ENCODE measurements at regions not wholly inside any gene's neighbourhood (a gene's known extent, or its start where the extent isn't known, plus 50 kb on each side); places are given as distances from the start of the nearest gene placed in this dataset.
"Not testable (repeated sequence)": the region's sequence is repeated elsewhere in the genome, so short reads cannot be mapped to it uniquely, and the experiment has no call there.

DNA sequence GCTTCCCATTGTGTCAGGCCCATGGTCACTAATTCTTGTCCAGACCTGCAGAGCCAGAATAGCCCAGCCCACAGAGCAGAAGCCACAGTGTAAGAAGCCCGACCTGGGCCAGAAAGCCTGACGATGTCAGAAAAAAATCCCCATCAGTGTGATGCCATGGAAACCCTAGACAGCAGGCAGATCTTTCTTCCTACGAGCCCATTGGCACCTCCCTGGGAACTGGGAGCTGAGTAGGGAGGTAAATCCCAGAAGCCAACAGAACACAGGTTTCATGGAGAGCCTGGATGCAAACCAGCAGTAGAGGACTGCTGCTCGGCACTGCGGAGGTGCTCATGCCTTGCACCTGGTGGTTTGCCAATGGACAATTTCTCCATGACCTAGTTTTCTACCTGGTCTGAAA lies 82.2 kb upstream of the SLC22A16 start:
- DNase-seq, result no peak

DNA sequence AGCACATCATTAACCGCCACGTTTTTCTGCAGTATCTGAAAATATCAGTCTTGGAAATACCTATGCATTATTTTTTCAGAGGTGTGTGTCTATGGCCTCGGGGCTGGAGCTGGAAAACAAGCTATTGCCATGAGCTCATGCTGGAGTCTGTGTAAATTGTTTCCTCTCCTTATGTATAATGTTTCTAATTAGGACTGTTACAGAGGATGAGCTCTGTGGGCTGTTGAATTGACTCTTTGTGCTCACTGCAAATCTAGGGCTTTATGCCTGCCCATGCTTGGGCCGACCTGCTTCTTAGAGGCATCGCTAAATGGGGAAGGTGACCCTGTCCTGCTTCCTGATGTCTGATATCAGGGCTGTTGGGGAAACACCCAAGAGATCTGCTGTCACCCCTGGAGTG lies 80.8 kb upstream of the SLC22A16 start:
- no peak for DNase-seq

DNA sequence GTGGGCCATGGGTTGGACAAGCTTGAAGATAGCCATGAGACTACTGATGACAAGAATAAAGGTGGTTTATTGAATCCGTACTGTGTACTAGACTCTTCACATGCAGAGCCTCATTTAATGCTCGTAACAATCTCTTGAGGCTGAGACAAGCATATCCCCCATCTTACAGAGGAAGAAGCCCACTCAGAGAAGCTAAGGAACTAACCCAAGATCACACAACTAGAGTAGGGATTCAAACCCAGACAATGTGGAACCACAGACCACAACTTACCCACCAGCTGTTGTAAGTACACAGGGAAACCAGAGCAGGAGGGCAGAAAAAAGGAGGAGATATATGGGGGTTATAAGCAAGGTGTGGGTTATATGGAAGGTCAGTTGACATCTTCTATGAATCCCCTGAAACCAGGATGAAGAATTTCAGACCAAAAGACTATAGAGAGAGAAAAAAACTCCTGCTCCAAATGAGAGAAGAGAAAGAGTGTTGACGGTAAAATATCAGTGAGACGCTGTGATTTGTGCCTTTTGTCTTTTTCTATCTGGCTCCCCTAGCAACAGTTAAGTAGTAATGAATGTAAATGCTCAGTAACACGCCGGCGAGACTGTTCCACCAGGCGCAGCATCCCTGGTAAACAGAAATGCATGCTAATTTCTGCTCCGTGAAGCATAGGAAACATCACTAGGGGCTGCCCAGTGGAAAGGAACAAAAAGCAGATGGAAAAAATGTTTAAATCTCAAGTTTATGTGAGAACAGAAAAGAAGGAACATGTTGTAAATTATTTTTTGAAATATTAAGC lies 80.1 kb upstream of the SLC22A16 start:
- no peak for DNase-seq

DNA sequence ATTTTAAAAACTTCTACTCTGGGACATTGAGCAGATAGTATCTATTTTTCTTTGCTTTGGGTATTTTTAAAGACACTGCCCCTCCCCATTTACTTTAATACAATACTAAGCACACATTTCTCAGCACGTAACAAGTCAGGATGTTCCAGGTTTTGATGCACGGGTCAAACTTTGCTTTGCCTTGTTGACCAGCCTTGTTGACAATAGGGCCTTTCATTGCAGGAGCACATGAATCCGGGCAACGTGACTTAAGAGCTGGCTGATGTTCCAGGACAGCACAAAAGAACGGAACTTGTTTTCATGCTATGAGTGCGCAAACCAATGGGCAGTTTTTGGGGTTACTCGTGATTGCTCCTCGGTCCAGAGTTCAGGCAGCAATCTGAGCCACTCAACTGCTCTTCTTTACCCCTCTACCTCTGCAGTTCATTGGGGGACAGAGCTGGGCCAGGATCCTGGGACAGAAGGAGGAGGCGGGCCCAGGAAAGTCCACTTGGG lies 78.6 kb upstream of the SLC22A16 start:
- no peak for DNase-seq

DNA sequence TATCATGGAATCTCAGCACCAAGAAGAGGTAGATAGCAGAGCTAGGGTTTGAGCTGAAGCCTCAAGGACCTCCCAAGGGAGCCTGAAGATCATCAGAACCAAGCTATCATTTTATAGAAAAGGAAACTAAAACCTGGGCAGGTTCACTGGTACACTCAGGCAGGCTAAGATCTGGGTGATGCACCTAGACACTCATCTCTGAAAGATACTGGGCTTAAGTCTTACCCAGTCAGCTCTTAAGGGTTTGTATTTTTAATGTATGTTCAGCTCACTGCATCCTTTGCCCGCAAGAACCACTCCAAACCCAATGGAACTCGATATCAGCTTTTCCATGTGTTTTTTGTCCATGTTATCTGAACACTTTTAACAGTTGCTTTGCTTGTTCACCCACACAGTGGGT lies 78.0 kb upstream of the SLC22A16 start:
- no peak for DNase-seq

DNA sequence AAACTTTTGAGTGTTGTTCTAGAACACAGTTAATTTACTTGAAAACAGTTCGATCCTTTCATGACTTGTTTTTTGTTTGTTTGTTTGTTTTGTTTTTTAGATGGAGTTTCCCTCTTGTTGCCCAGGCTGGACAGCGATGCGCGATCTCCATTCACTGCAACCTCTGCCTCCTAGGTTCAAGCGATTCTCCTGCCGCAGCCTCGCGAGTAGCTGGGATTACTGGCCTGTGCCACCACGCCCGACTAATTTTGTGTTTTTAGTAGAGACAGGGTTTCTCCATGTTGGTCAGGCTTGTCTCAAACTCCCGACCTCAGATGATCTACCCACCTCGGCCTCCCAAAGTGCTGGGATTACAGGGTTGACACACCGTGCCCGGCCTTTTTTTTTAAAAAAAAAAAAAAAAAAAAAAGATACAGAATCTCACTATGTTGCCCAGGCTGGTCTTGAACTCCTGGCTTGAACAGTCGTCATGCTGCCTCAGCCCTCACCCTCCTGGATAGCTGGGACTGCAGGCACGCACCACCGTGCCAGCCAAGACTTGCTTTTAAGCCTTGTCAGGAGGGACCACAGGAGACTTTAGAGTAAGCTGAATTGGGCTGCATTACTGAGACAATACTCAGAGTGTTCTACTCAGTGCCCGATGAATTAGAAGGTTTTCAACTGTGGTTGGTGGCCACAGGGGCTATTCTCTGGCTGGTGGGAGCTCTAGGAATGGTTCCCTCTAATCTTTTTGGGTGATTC lies 76.7 kb upstream of the SLC22A16 start:
- no peak for DNase-seq

DNA sequence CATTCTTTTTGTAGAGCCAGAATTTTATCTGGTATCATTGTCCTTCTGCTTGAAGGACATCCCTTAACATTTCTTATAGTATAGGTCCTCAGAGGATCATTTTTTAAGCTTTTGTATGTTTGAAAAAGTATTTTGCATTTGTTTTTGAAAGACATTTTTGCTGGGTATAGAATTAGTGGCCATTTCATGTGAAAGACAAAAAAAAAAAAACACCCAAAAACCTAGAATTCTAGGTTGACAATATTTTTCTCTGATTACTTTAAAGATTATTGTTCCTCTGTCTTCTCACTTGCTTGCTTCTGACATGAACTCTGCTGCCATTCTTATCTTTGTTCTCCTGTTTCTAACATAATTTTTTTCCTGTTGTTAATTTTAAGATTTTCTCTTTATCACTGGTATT lies 75.7 kb upstream of the SLC22A16 start:
- no peak for DNase-seq

DNA sequence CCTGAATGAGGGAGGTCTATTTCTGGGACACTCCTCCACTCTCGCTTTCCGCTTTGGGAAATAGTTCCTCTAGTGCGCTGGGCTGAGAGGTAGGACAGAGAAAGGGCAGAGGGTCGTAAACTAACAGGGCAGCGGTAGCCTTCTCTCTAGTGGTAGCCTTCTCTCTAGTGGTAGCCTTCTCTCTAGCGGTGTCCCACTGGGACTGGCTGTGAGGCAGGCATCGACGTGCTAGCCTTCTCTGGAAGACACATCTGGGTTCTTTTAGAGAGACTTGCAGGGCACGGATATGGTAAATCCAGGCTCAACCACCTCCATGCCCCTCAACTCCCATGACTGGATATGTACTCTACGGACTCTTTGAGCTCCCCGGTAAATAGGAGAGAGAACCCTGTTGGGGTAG lies 74.7 kb upstream of the SLC22A16 start:
- no peak for DNase-seq

DNA sequence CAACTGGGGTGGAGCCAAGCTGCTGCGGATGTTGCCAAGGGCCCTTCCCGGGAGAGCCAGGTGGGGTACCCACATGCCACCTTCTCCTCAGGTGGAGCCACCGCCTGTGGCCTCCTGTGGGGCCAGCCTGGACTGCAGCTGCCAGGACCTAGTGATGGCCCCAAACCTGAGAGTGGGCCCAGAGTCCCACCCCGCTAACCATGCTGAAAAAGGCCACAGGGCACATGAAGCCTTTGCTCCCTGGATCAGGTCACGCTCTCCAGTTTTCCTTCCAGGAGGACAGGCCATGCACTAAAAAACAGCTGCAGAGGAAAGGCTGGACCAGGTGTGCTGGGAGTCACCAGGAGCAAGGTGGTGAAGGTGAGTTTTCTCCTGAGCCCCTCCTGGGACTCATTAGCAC lies 73.9 kb upstream of the SLC22A16 start:
- DNase-seq, result no peak

DNA sequence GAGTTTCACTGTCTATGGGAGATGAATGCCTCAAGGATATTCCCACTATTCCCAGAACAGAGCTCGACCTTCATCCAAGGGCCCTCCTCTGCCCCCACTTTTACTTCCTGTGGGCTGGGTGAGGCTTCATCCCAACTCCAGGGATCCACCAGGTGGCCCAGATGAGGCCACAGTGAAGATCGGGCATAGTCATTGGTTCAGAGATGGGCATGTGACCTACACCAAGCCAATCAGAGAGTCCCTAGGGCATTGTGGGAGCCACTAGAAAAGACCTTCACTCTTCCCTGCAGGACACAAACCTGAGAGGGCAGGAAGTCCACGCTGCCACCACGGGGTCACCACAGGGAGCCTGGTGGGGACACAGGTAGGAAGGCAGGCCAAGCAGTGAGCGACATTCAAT lies 72.9 kb upstream of the SLC22A16 start:
- DNase-seq, result no peak

DNA sequence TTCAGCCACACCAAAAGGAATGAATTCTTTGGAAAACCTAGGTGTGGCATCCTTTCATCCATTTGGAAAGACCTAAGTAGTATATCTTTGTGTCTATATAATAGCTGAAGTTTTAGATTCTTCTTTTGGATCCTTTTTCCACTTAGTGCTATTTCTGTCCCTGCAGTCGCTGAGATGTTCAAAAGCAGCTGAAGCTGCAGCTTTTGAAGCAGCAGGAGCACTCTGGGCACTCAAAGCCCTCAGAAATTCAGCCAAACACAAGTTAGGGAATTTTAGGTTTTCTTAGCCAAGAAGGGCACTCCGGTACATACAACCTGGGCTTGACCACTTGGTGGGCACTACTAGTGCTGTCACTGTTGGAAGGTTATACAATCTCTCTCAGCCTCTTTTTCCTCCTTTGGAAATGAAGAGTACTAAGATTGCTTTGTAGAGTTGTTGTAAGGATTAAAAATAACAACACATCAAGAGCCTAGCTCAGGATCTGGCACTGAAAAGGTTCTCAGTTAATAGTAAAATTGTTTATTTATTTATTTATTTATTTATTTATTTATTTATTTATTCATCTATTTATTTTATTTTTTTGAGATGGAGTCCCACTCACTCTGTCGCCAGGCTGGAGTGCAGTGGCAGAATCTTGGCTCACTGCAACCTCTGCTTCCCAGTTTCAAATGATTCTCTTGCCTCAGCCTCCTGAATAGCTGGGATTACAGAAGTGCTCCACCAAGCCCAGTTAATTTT lies 71.9 kb upstream of the SLC22A16 start:
- no peak for DNase-seq

DNA sequence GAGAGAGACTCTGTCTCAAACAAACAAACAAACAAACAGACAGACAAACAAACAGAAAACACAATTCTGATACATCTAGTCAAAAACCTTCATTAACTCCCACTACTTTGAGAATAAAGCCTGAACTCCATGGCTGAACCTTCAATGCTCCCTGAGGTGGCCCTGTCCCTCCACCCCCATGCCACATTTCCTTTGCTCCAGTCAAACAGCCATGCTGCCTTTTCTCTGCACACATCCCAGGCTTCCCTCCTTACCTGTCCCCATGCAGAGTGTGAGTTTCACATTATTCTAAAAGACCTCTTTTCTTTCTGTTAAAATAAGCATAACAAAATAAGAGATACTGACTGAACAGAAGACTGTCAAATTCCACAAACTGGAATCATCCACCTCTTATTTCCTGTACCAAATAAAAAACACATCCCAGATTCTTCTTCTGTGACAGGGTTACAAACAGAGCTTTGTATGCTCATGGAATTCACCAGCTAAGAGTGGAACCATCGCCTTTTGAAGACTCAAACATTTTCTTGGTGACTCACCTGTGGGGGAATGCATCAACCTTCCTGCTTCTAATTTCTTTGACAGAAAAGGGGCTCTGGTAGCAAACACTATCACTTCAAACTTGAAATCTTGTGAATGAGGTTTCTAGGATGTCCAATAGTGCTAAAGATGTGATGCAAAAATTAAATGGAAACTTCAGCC lies 71.0 kb upstream of the SLC22A16 start:
- DNase-seq, result no peak

DNA sequence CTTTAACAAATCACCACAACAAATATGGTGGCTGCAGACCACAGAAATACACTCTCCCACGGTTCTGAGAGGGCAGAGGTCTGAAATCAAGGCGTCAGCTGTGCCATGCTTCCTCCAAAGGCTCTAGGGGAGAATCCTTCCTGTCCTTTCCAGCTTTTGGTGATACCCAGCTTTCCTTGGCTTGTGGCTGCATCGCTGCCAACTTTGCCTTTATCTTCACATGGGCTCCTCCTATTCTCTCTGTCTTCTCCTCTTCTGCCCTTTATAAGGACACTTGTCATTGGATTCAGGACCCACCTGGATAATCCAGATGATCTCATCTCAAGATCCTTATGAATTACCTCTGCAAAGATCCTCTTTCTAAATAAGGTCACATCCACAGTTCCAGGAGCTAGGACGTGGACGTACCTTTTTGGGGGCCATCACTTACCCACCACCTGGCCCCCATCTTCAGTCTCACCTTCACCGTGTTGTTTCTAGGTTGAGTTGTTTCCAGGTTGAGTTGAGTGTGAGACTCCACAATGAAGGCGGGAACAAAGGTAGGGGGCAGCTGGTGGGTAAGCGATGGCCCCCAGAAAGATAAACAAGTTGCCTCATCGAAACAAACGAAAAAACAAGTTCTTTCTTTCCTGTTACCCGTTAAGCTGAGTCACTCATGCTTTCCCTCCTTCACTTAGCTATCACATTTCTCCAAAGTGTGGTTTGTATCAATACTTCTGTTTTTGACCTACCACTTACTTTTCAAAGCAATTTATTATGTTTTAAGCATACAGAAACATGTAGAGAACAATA lies 68.9 kb upstream of the SLC22A16 start:
- DNase-seq, result no peak

DNA sequence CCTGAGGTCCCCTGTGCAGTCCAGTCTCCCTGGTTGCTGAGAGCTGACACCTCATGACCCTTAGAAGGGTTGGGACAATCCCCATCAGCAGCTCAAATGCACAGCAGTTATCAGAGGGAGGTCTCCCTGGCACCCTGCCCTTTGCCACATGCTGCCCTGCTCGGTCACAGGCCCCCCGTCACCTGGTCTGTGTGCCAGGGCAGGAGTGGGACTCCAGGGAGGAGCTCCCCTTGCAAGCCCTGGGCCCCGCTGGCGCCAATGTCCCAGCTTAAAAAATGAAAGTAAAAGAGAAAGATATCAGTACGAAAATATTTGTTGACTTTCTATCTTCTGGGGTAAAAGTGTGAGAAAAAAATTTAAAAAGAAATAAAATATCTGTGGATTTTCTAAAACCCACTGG lies 68.1 kb upstream of the SLC22A16 start:
- no peak for DNase-seq

DNA sequence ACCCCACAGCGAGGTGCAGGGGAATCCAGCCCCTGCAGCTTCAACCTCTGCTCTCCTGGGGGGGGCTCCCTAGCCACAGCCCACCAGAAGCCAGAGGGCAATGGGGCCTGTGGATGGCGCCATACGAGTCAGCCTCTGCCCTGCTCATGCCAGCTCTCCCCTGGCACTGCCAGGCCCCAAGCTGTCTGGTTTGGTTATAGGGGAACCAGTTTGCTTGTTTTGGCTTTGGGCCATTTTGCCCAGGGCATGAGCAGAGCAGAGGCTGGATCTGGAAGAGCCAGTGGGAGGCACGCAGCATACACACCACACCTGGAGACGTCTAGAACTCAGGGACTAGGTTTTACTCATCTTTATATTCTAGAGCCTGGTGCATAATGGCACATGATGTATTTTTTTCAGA lies 66.7 kb upstream of the SLC22A16 start:
- DNase-seq, result no peak

DNA sequence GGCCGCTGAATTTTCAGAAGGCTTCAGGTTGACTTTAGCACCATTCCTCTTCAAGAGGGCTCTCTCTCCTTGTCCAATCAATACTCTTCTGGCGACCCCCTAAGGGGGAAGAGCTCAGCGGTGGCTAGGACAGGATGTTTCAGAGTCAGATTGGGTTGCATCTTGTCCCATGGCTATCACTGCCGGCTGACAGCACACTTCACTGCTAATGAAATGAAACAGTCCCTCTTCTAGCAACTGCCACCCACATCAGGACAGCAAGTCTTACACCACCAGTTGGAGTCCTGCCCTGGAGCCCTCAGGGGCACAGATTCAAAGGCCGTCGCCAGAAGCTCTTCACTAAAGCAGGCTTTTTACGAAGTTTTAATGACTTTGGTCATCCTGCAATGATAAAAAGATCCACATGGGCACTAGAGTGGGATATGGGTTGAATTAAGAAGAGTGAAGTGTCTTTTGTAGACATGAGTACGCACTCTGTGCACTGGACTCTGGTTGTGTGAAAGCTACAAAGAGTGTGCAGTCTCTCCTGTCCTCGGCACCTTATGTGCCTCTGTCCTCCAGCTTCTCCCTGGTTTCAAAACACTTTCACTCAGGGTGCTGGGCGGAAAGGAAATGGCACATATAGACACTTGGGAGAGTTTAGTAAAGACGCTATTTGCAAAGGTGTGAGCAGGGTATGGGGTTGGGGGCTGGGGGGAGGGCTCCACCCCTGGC lies 66.1 kb upstream of the SLC22A16 start:
- no peak for DNase-seq

DNA sequence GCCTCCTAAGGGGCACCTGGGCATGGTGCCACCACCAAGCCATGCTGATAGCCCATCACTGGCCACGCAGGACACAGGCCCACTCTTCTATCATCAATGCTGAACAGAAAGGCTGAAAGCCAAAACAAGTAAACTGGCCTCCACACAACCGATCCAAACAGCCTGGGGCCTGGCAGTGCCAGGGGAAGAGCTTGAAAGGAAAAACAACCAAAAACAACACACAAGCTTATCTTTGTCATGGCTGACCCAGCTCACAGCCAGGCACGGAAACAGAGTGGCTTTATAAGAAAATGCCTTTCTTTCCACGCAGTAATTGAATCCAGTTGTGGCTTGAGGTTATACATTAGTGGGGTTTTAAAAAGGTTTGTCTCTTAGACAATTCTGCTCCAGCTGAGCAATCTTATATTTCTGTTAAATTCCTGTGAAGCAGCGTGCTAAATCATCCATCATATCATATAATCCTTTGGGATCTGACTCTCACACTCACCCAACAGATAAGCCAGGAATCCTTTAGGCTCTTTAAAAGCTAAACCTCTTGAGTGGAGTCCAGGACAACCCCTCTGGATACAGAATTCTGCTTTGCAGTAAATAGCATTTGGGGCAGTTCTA lies 65.4 kb upstream of the SLC22A16 start:
- no peak for DNase-seq

DNA sequence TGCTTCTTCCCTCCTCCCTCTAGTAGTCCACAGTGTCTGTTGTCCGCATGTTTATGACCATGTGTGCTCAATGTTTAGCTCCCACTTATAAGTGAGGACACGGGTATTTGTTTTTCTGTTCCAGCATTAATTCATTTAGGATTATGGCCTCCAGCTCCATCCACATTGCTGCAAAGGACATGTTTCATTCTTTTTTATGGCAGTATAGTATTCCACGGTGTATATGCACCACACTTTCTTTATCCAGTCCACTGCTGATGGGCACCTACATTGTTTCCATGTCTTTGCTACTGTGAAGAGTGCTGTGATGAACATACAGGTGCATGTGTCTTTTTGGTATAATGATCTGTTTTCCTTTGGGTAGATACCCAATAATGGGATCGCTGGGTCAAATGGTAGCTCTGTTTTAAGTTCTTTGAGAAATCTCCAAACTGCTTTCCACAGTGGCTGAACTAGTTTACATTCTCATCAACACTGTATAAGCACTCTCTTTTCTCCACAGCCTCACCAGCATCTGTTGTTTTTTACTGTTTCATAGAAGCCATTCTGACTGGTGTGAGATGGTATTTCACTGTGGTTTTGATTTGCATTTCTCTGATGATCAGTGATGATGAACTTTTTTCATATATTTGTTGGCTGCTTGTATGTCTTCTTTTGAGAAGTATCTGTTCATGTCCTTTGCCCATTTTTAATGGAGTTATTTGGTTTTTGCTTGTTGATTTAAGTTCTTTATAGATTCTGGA lies 63.0 kb upstream of the SLC22A16 start:
- not testable (repeated sequence) for DNase-seq

DNA sequence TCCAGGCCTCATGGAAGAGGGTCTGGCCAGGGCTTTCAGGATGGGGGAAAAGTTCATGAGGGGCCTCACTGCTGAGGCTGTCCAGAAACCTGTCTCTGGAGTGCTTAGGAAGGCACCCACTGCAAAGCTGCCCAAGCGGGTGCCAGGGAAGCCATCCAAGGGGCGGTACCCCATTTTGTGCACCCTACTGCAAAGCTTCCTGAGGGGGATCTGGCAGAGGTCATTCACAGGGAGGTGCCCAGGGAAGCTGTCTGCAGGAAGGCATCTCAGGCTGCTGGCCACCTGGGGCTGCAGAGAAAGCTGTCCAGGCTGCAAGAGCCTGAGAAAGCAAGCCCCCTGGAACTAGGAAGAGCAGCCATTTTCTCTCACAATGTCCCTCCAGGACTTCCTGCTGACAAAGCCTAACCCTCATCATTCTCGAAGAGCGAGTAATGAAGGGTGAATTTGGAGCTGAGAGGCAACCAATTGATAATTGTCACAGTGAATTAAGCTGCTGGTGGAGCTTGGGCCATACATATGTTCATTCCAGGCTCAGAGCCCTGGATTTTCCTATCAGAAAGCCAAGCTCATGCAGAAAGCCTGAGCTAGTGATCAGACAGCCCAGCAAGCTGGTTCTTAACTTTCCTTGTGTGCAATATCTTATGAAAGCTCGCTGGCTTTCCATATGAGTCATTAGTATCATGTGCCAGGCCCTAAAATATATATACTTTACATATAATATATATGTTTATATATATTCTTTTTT lies 62.2 kb upstream of the SLC22A16 start:
- no peak for DNase-seq
